ENCODE measurements at regions not wholly inside any gene's neighbourhood (a gene's known extent, or its start where the extent isn't known, plus 50 kb on each side); places are given as distances from the start of the nearest gene placed in this dataset.

- H3K27ac ChIP-seq: no peak overlapping the region
Observed at GRCh38 chr21:22842875-22843274, 1844.7 kb downstream of the NCAM2 start.

GRCh38 chr21:22855581-22855980 lies 1857.4 kb downstream of the NCAM2 start:
- no peaks in the 10 kb centered on the region for H3K36me3 ChIP-seq
- no peak for TF ChIP-seq CTCF (IDR thresholded peaks at IDR 0.05)
- TF ChIP-seq POLR2A (IDR thresholded peaks at IDR 0.05): no peak
- no peak for TF ChIP-seq POLR2AphosphoS5 (IDR thresholded peaks at IDR 0.05)
- intact Hi-C loops (cut with DNase I; ENCODE audit: low total_unique reads): no loop called here

More at GRCh38 chr21:22842875-22843274, 1844.7 kb downstream of the NCAM2 start:
- no peak for DNase-seq (ENCODE audit: low spot score in 2 of 2)
- no peak for TF ChIP-seq POLR2AphosphoS5 (IDR thresholded peaks at IDR 0.05)
- no peak for TF ChIP-seq POLR2A (IDR thresholded peaks at IDR 0.05)
- no peak for TF ChIP-seq CTCF (IDR thresholded peaks at IDR 0.05)
- H3K36me3 ChIP-seq: no peaks in the 10 kb centered on the region
- intact Hi-C loops (cut with DNase I; ENCODE audit: low total_unique reads): no loop called here
- H3K9me3 ChIP-seq: peaks cover 3 to 33% of the 10 kb centered on the region in 2 donors
- H3K4me3 ChIP-seq: no peak overlapping the region
- no peaks in the 10 kb centered on the region for H3K27me3 ChIP-seq
- no peaks in the 10 kb centered on the region for H3K4me1 ChIP-seq

GRCh38 chr21:22871692-22872091 lies 1873.5 kb downstream of the NCAM2 start:
- H3K27me3 ChIP-seq: no peaks in the 10 kb centered on the region
- TF ChIP-seq CTCF (IDR thresholded peaks at IDR 0.05): no peak
- no peak for TF ChIP-seq POLR2AphosphoS5 (IDR thresholded peaks at IDR 0.05)
- no peak for TF ChIP-seq POLR2A (IDR thresholded peaks at IDR 0.05)
- DNase-seq (ENCODE audit: low spot score in 2 of 2): no peak
- no peaks in the 10 kb centered on the region for H3K36me3 ChIP-seq
- no peak overlapping the region for H3K27ac ChIP-seq
- H3K4me3 ChIP-seq: no peak overlapping the region
- H3K4me1 ChIP-seq: no peaks in the 10 kb centered on the region
- H3K9me3 ChIP-seq: no peaks in the 10 kb centered on the region
- intact Hi-C loops (cut with DNase I; ENCODE audit: low total_unique reads): no loop called here

More at GRCh38 chr21:22855581-22855980, 1857.4 kb downstream of the NCAM2 start:
- Histone ChIP-seq H3K4me1 (no peaks in the 10 kb centered on the region), H3K9me3 (no peaks in the 10 kb centered on the region), H3K27me3 (no peaks in the 10 kb centered on the region), H3K27ac (no peak overlapping the region), H3K4me3 (no peak overlapping the region)
- no peak for DNase-seq (ENCODE audit: low spot score in 2 of 2)

- no peaks in the 10 kb centered on the region for H3K27me3 ChIP-seq
- no peaks in the 10 kb centered on the region for H3K36me3 ChIP-seq
- no peaks in the 10 kb centered on the region for H3K4me1 ChIP-seq
- TF ChIP-seq POLR2AphosphoS5 (IDR thresholded peaks at IDR 0.05): no peak
- DNase-seq (ENCODE audit: low spot score in 2 of 2): no peak
- no peak overlapping the region for H3K4me3 ChIP-seq
- H3K9me3 ChIP-seq: no peaks in the 10 kb centered on the region
- H3K27ac ChIP-seq: no peak overlapping the region
- intact Hi-C loops (cut with DNase I; ENCODE audit: low total_unique reads): no loop called here
Observed at GRCh38 chr21:22880573-22880972, 1882.4 kb downstream of the NCAM2 start.

- H3K36me3 ChIP-seq: no peaks in the 10 kb centered on the region
- H3K4me1 ChIP-seq: no peaks in the 10 kb centered on the region
- DNase-seq (ENCODE audit: low spot score in 2 of 2): no peak
- H3K27ac ChIP-seq: no peak overlapping the region
- TF ChIP-seq POLR2AphosphoS5 (IDR thresholded peaks at IDR 0.05) (no peak), CTCF (IDR thresholded peaks at IDR 0.05) (no peak)
- H3K27me3 ChIP-seq: no peaks in the 10 kb centered on the region
- H3K9me3 ChIP-seq: no peaks in the 10 kb centered on the region
- intact Hi-C loops (cut with DNase I; ENCODE audit: low total_unique reads): no loop called here
- no peak overlapping the region for H3K4me3 ChIP-seq
Observed at GRCh38 chr21:22881131-22881530, 1882.9 kb downstream of the NCAM2 start.

GRCh38 chr21:22885079-22885478 lies 1886.9 kb downstream of the NCAM2 start:
- Histone ChIP-seq H3K9me3 (no peaks in the 10 kb centered on the region), H3K27ac (no peak overlapping the region), H3K27me3 (no peaks in the 10 kb centered on the region), H3K4me1 (no peaks in the 10 kb centered on the region), H3K36me3 (no peaks in the 10 kb centered on the region), H3K4me3 (no peak overlapping the region)
- intact Hi-C loops (cut with DNase I; ENCODE audit: low total_unique reads): no loop called here
- DNase-seq (ENCODE audit: low spot score in 2 of 2): no peak
- TF ChIP-seq POLR2A (IDR thresholded peaks at IDR 0.05): no peak
- TF ChIP-seq POLR2AphosphoS5 (IDR thresholded peaks at IDR 0.05): no peak
- TF ChIP-seq CTCF (IDR thresholded peaks at IDR 0.05): no peak

Measured in breast epithelium (tissue), 4 donors.